ENCODE measurements at regions not wholly inside any gene's neighbourhood (a gene's known extent, or its start where the extent isn't known, plus 50 kb on each side); places are given as distances from the start of the nearest gene placed in this dataset.

- no peak overlapping the region for H3K4me3 ChIP-seq (replicated peaks; ENCODE audit: low read depth, low read length)
- DNase-seq (ENCODE audit: low read depth), result no peak
- TF ChIP-seq CTCF (IDR thresholded peaks at IDR 0.05; ENCODE audit: low read length, missing control alignments), result no peak
These were observed 60.2 kb upstream of the RNF144B start for GRCh38 chr6:18326980-18327379.

GRCh38 chr6:18326001-18326400 lies 61.1 kb upstream of the RNF144B start:
- no peak for DNase-seq (ENCODE audit: low read depth)
- no peak for TF ChIP-seq CTCF (IDR thresholded peaks at IDR 0.05; ENCODE audit: low read length, missing control alignments)
- H3K4me3 ChIP-seq (replicated peaks; ENCODE audit: low read depth, low read length), result no peak overlapping the region

- no peak overlapping the region for H3K4me3 ChIP-seq (replicated peaks; ENCODE audit: low read depth, low read length)
- TF ChIP-seq CTCF (IDR thresholded peaks at IDR 0.05; ENCODE audit: low read length, missing control alignments), result no peak
- no peak for DNase-seq (ENCODE audit: low read depth)
These were observed 60.3 kb upstream of the DEK start for GRCh38 chr6:18324706-18325042.

GRCh38 chr6:18323935-18324705 lies 59.8 kb upstream of the DEK start:
- DNase-seq (ENCODE audit: low read depth), result peak; percentile 68
- TF ChIP-seq CTCF (IDR thresholded peaks at IDR 0.05; ENCODE audit: low read length, missing control alignments), result peak; percentile 67
- H3K4me3 ChIP-seq (replicated peaks; ENCODE audit: low read depth, low read length), result no peak overlapping the region

- no peak for DNase-seq (ENCODE audit: low read depth)
- no peak overlapping the region for H3K4me3 ChIP-seq (replicated peaks; ENCODE audit: low read depth, low read length)
- no peak for TF ChIP-seq CTCF (IDR thresholded peaks at IDR 0.05; ENCODE audit: low read length, missing control alignments)
These were observed 53.5 kb upstream of the DEK start for GRCh38 chr6:18317850-18318249.

- no peak for DNase-seq (ENCODE audit: low read depth)
- no peak overlapping the region for H3K4me3 ChIP-seq (replicated peaks; ENCODE audit: low read depth, low read length)
- no peak for TF ChIP-seq CTCF (IDR thresholded peaks at IDR 0.05; ENCODE audit: low read length, missing control alignments)
These were observed 50.1 kb upstream of the DEK start for GRCh38 chr6:18314317-18314997.
